GM23248 (cell line): ENCODE measurements at regions not wholly inside any gene's neighbourhood (a gene's known extent, or its start where the extent isn't known, plus 50 kb on each side); places are given as distances from the start of the nearest gene placed in this dataset.
"Not testable (repeated sequence)": the region's sequence is repeated elsewhere in the genome, so short reads cannot be mapped to it uniquely, and the experiment has no call there.

Source experiments
- DNase-seq: peaks from one replicate; pipeline ENCODE4 v3.0.0-alpha.2; 2015
- H2AFZ ChIP-seq: fragments of 200-600 bp; sonication (generic); 2 replicates; pipeline ENCODE4 v1.6.1; 2016; ENCODE audit warnings: antibody characterized with exemption
- H3F3A ChIP-seq: fragments of 200-600 bp; sonication (generic); 2 replicates; pipeline ENCODE4 v1.6.1; 2016; ENCODE audit warnings: mild to moderate bottlenecking, antibody characterized with exemption, mixed run types; ENCODE audit not compliant: insufficient read depth
- H3K27ac ChIP-seq: fragments of 200-600 bp; sonication (generic); 2 replicates; pipeline ENCODE4 v1.5.1; 2016; ENCODE audit warnings: mild to moderate bottlenecking
- H3K27me3 ChIP-seq: fragments of 200-600 bp; sonication (generic); replicated peaks from 2 replicates; pipeline ENCODE4 v1.6.1; 2016; ENCODE audit warnings: mild to moderate bottlenecking; ENCODE audit not compliant: insufficient read depth
- H3K36me3 ChIP-seq: fragments of 200-600 bp; sonication (generic); 2 replicates; pipeline ENCODE4 v1.6.1; 2016; ENCODE audit warnings: low read depth, mild to moderate bottlenecking
- H3K4me1 ChIP-seq: fragments of 200-600 bp; sonication (generic); 2 replicates; pipeline ENCODE4 v1.6.1; 2016; ENCODE audit warnings: mild to moderate bottlenecking; ENCODE audit not compliant: insufficient read depth
- H3K4me2 ChIP-seq: fragments of 200-600 bp; sonication (generic); one replicate; pipeline ENCODE4 v1.6.1; 2016; ENCODE audit warnings: mild to moderate bottlenecking; ENCODE audit not compliant: unreplicated experiment
- H3K4me3 ChIP-seq: fragments of 200-600 bp; sonication (generic); 2 replicates; pipeline ENCODE4 v1.5.1; 2016; ENCODE audit warnings: mild to moderate bottlenecking
- H3K79me2 ChIP-seq: fragments of 200-600 bp; sonication (generic); 2 replicates; pipeline ENCODE4 v1.6.1; 2016; ENCODE audit warnings: mild to moderate bottlenecking; ENCODE audit not compliant: insufficient read depth
- H3K9ac ChIP-seq: fragments of 200-600 bp; sonication (generic); 2 replicates; pipeline ENCODE4 v1.6.1; 2016; ENCODE audit warnings: mild to moderate bottlenecking
- H3K9me2 ChIP-seq: fragments of 200-600 bp; sonication (generic); 2 replicates; pipeline ENCODE4 v1.6.1; 2016; ENCODE audit warnings: mixed run types, mild to moderate bottlenecking, moderate library complexity; ENCODE audit not compliant: insufficient read depth
- H3K9me3 ChIP-seq: fragments of 200-600 bp; sonication (generic); one replicate; pipeline ENCODE4 v1.6.1; 2017; ENCODE audit warnings: low read depth
- H4K20me1 ChIP-seq: fragments of 200-600 bp; sonication (generic); 2 replicates; pipeline ENCODE4 v1.6.0; 2016; ENCODE audit not compliant: insufficient read depth
- EZH2 ChIP-seq: fragments of 200-600 bp; sonication (generic); IDR thresholded peaks from 2 replicates; pipeline ENCODE4 v1.6.1; 2018; ENCODE audit warnings: antibody characterized with exemption, mild to moderate bottlenecking; ENCODE audit not compliant: insufficient read depth, poor library complexity, severe bottlenecking
- EZH2phosphoT487 ChIP-seq: fragments of 200-600 bp; sonication (generic); IDR thresholded peaks from 2 replicates; pipeline ENCODE4 v1.6.1; 2018; ENCODE audit warnings: antibody characterized with exemption, moderate library complexity, mild to moderate bottlenecking, low read depth; ENCODE audit not compliant: insufficient read depth
- WGBS, 2 experiments: methylation state at CpG; one replicate each; pipeline ENCODE4 v1.1.6; 2015 to 2017; ENCODE audit warnings: low lambda C conversion rate in 2 of 2, low coverage in 1 of 2; ENCODE audit errors: missing lambda C conversion rate in 2 of 2; 5-methylcytosine and 5-hydroxymethylcytosine counted together
- in situ Hi-C: fragments of 300-500 bp; cut with MboI; formaldehyde crosslinking; loops from 2 replicates; pipeline ENCODE4 v1.15.0; 2020

GRCh38 chr2:116269040-116269439 lies 1545.5 kb upstream of the DDX18 start:
- WGBS, 2 experiments, result 53% methylated on average over 13 of the region's 13 CpGs
- no peaks in the 10 kb centered on the region for H3K4me1 ChIP-seq

GRCh38 chr2:116304328-116304727 lies 1510.2 kb upstream of the DDX18 start:
- no peak overlapping the region for H3K4me2 ChIP-seq
- H3K79me2 ChIP-seq, result no peaks in the 10 kb centered on the region
- no peak for DNase-seq
- 17 to 25% methylated on average over 1 of the region's 1 CpG for WGBS, 2 experiments
- no peaks in the 10 kb centered on the region for H4K20me1 ChIP-seq
- no peaks in the 10 kb centered on the region for H3K4me1 ChIP-seq
- no peak overlapping the region for H3K4me3 ChIP-seq
- H3K27ac ChIP-seq, result no peak overlapping the region
- no peaks in the 10 kb centered on the region for H3K9me3 ChIP-seq
- no peaks in the 10 kb centered on the region for H3K27me3 ChIP-seq
- no peak overlapping the region for H3K9ac ChIP-seq
- H2AFZ ChIP-seq, result no peak overlapping the region
- no peaks in the 10 kb centered on the region for H3K9me2 ChIP-seq
- H3K36me3 ChIP-seq, result no peaks in the 10 kb centered on the region
- H3F3A ChIP-seq, result no peaks in the 10 kb centered on the region
- TF ChIP-seq EZH2phosphoT487 (no peak), EZH2 (no peak)
- in situ Hi-C loops, result no loop called here

More at GRCh38 chr2:116269040-116269439, 1545.5 kb upstream of the DDX18 start:
- in situ Hi-C loops, result no loop called here
- H3K79me2 ChIP-seq, result no peaks in the 10 kb centered on the region
- no peaks in the 10 kb centered on the region for H4K20me1 ChIP-seq
- H3K4me3 ChIP-seq, result no peak overlapping the region
- no peak overlapping the region for H3K4me2 ChIP-seq
- no peak overlapping the region for H3K9ac ChIP-seq
- H3K9me2 ChIP-seq, result no peaks in the 10 kb centered on the region; the same call in 1 of the 2 replicates
- H3K36me3 ChIP-seq, result no peaks in the 10 kb centered on the region
- peaks cover 3% of the 10 kb centered on the region for H3K9me3 ChIP-seq
- H3K27ac ChIP-seq, result no peak overlapping the region
- H3F3A ChIP-seq, result no peaks in the 10 kb centered on the region
- TF ChIP-seq EZH2phosphoT487, result no peak
- TF ChIP-seq EZH2, result no peak
- no peak for DNase-seq
- no peak overlapping the region for H2AFZ ChIP-seq
- no peaks in the 10 kb centered on the region for H3K27me3 ChIP-seq

- Histone ChIP-seq H3K4me1 (no peaks in the 10 kb centered on the region), H3K79me2 (no peaks in the 10 kb centered on the region), H2AFZ (no peak overlapping the region), H4K20me1 (no peaks in the 10 kb centered on the region), H3K9me3 (no peaks in the 10 kb centered on the region), H3K27ac (no peak overlapping the region), H3K9ac (no peak overlapping the region), H3K4me2 (no peak overlapping the region), H3K4me3 (no peak overlapping the region), H3K27me3 (no peaks in the 10 kb centered on the region), H3K36me3 (no peaks in the 10 kb centered on the region), H3F3A (no peaks in the 10 kb centered on the region), H3K9me2 (no peaks in the 10 kb centered on the region)
- TF ChIP-seq EZH2 (no peak), EZH2phosphoT487 (no peak)
- no peak for DNase-seq
- in situ Hi-C loops, result no loop called here
- WGBS, 2 experiments, result 38 to 44% methylated on average over 2 of the region's 2 CpGs
These were observed 1497.4 kb upstream of the DDX18 start for GRCh38 chr2:116317111-116317510.

- H3K4me3 ChIP-seq, H3K9me2 ChIP-seq, H3K36me3 ChIP-seq, H3K9ac ChIP-seq, H4K20me1 ChIP-seq, in situ Hi-C loops, DNase-seq, H2AFZ ChIP-seq, H3F3A ChIP-seq, H3K27ac ChIP-seq, H3K4me2 ChIP-seq, H3K4me1 ChIP-seq, H3K79me2 ChIP-seq, H3K9me3 ChIP-seq, H3K27me3 ChIP-seq: not testable (repeated sequence)
- 24 to 28% methylated on average over 8 of the region's 8 CpGs for WGBS, 2 experiments
These were observed 1495.9 kb upstream of the DDX18 start for GRCh38 chr2:116318551-116318950.

GRCh38 chr2:116319001-116319400 lies 1495.5 kb upstream of the DDX18 start:
- Histone ChIP-seq H3K9ac (no peak overlapping the region), H3K27me3 (no peaks in the 10 kb centered on the region), H2AFZ (no peak overlapping the region), H3K9me2 (no peaks in the 10 kb centered on the region), H3K79me2 (no peaks in the 10 kb centered on the region), H3K4me3 (no peak overlapping the region), H3K4me2 (no peak overlapping the region), H4K20me1 (no peaks in the 10 kb centered on the region), H3K4me1 (no peaks in the 10 kb centered on the region), H3K9me3 (no peaks in the 10 kb centered on the region), H3F3A (no peaks in the 10 kb centered on the region), H3K27ac (no peak overlapping the region), H3K36me3 (no peaks in the 10 kb centered on the region)
- no peak for TF ChIP-seq EZH2phosphoT487
- TF ChIP-seq EZH2, result no peak
- in situ Hi-C loops, result no loop called here
- no peak for DNase-seq
- WGBS, 2 experiments, result 0% methylated on average over 1 of the region's 1 CpG
